ENCODE measurements at regions not wholly inside any gene's neighbourhood (a gene's known extent, or its start where the extent isn't known, plus 50 kb on each side); places are given as distances from the start of the nearest gene placed in this dataset.
"Not testable (repeated sequence)": the region's sequence is repeated elsewhere in the genome, so short reads cannot be mapped to it uniquely, and the experiment has no call there.

DNA sequence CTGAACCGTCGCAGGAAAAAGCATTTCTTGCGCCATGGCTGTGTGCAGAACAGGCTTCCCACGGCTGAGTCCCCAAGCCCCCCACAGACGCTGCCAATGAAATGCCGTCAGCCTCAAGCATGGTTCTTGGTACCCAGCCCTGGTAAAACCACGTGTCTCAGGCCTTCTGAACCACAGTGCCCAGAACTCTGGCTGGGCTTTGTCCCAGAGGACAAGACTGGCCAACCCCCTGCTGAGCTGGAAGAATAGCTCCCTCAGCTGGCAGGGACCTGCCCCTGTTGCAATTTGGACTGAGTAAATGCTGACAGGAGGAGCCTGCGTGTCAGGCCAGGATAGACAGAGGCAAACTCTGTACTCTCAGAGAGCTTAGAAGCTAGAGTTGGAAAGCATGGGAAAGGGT, 106.2 kb downstream of the TNFRSF13B start:
- peak; percentile 76 to 93 (median 89) for ATAC-seq
- WGBS, 2 donors = 75 to 87% methylated on average over 1 of the region's 8 CpGs

DNA sequence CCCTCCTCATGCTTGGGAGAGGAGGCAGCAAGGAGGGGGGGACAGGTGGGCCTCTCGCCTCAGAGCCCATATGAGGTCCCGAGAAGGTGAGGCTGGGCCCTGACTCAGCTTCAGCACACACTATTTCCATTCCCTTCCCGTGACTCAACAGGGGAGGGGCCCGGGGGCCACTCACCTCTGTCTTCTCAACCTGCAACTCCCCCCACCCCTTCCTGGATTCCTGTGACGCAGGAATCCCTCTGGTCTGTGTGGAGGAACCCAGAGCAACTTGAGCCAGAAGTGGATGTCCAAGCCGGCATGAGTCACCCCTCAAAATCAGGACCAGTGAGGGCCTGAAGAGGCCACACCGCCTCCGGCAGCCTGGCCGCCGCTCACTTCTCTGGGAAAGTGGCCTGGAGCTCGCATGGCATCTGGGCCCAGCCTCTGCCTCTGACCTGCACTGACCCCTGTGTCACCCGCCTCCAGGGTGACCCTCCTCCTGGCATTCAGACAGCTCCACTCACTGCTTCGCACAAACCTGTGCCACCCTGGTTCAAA, 106.8 kb downstream of the TNFRSF13B start:
- WGBS, 2 donors = 52 to 63% methylated on average over 4 to 6 of the region's 13 CpGs
- DNase-seq; H3K27me3 ChIP-seq; H3K4me1 ChIP-seq; H3K9me3 ChIP-seq; H3K36me3 ChIP-seq; H3K4me3 ChIP-seq; H3K27ac ChIP-seq; intact Hi-C loops (cut with DNase I): not testable (repeated sequence)
- peak; percentile 18 to 79 (median 64) for ATAC-seq

More for the DNA sequence above, 106.2 kb downstream of the TNFRSF13B start:
- H3K27ac ChIP-seq; DNase-seq; H3K27me3 ChIP-seq; H3K9me3 ChIP-seq; intact Hi-C loops (cut with DNase I); H3K36me3 ChIP-seq; H3K4me3 ChIP-seq; H3K4me1 ChIP-seq: not testable (repeated sequence)
- TF ChIP-seq, protein P1, sequence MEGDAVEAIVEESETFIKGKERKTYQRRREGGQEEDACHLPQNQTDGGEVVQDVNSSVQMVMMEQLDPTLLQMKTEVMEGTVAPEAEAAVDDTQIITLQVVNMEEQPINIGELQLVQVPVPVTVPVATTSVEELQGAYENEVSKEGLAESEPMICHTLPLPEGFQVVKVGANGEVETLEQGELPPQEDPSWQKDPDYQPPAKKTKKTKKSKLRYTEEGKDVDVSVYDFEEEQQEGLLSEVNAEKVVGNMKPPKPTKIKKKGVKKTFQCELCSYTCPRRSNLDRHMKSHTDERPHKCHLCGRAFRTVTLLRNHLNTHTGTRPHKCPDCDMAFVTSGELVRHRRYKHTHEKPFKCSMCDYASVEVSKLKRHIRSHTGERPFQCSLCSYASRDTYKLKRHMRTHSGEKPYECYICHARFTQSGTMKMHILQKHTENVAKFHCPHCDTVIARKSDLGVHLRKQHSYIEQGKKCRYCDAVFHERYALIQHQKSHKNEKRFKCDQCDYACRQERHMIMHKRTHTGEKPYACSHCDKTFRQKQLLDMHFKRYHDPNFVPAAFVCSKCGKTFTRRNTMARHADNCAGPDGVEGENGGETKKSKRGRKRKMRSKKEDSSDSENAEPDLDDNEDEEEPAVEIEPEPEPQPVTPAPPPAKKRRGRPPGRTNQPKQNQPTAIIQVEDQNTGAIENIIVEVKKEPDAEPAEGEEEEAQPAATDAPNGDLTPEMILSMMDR (IDR thresholded peaks at IDR 0.05) = peak in 1 of 9 donors; percentile 6

DNA sequence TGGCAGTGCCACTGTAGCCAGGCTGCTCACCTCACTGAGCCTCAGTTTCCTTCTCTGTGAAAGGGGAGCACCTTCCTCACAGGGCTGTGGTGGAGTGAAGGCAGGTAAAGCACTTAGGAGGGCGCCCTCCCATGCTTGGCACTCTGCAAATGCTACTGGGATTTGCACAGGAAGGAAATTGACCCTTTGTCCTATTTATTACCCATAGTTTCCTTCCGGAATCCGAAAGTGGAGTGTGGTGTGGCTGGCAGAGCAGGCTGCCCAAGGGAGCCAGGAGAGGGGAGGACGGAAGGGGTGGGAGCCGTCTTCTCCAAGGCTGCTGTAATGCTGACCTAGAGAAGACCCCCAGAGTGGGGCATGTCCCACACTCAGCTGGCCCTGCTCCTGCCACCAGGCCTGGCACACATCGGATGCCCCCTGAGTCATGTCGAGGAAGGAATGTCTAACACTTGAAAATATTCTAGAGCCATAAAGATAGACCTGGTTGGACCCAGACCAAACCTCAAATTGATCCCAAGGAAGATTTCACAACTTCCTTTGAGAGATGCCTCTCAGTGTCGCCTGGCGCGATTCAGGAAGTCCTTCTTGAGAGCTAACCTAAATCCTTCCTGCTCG, 107.3 kb downstream of the TNFRSF13B start:
- intact Hi-C loops (cut with DNase I); H3K36me3 ChIP-seq; H3K27me3 ChIP-seq; DNase-seq; H3K9me3 ChIP-seq; H3K27ac ChIP-seq; H3K4me1 ChIP-seq; H3K4me3 ChIP-seq: not testable (repeated sequence)
- 60 to 64% methylated on average over 1 to 5 of the region's 11 CpGs for WGBS, 2 donors
- peak in 2 of 8 donors; percentile 12 to 40 for ATAC-seq

DNA sequence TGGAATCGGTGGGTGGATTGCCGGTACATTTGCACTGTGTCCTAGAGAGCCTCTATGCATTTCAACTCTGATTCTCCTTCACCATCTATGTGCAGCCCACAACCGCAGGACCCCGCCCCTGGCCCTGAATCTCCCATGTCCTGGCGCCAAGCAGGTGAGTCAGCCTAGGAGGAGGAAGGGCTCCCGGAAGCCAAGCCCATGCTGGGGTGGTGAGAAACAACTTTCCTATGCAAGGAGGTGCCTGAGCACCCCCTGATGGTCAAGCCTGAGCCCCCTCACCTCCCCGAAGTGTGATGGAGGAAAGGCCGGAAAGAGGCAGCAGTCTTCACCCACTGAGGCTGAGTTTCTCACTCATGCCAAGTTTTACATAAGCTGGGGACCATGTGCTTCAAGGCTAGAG, 110.8 kb downstream of the TNFRSF13B start:
- intact Hi-C loops (cut with DNase I); H3K36me3 ChIP-seq; H3K27me3 ChIP-seq; H3K27ac ChIP-seq; H3K4me3 ChIP-seq; H3K4me1 ChIP-seq; H3K9me3 ChIP-seq; ATAC-seq; DNase-seq: not testable (repeated sequence)
- WGBS, 2 donors = 81 to 89% methylated on average over 7 to 8 of the region's 8 CpGs

DNA sequence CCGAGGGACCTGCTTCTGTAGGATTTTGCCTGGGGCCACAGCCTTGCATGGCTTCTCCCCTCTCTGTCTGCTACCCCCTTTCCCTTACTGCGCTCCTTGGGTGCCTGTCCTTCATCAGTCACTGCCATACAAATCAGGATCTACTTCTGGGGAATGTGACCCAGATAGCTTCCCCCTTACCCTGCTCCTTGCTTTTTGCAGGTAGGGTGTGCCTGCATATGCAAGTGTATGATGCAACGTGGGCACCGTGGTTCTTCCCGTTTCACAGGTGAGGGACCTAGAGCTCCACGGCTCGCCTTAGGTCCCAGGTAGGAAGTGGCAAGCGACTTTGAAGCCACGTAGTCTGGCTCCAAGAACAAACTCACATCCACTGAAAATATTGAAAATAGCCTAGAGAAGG, 111.5 kb downstream of the TNFRSF13B start:
- H3K36me3 ChIP-seq; H3K4me1 ChIP-seq; intact Hi-C loops (cut with DNase I); DNase-seq; ATAC-seq; H3K9me3 ChIP-seq; H3K27ac ChIP-seq; H3K27me3 ChIP-seq; H3K4me3 ChIP-seq: not testable (repeated sequence)
- 89 to 92% methylated on average over 9 of the region's 9 CpGs for WGBS, 2 donors

DNA sequence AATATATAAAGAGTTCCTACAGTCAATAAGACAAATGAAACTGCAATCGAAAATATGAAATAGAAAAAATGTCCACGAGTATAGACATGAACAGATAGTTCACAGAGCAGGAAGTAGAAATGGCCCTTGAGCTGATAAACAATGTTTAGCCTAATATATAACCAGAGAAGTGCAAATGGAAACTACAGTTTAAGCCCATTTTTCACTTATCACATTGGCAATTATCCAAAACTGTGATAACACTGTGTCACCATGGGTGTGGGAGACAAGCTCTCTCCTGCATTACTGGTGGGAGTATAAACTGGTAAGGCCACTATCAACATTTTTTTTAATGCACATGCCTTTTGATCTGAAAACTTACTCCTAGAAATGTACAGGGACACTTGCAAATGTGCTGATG, 112.4 kb downstream of the TNFRSF13B start:
- H3K4me3 ChIP-seq; intact Hi-C loops (cut with DNase I); H3K9me3 ChIP-seq; ATAC-seq; H3K27me3 ChIP-seq; DNase-seq; H3K4me1 ChIP-seq; H3K36me3 ChIP-seq; H3K27ac ChIP-seq: not testable (repeated sequence)
- 55 to 100% methylated on average over 2 of the region's 2 CpGs for WGBS, 2 donors

DNA sequence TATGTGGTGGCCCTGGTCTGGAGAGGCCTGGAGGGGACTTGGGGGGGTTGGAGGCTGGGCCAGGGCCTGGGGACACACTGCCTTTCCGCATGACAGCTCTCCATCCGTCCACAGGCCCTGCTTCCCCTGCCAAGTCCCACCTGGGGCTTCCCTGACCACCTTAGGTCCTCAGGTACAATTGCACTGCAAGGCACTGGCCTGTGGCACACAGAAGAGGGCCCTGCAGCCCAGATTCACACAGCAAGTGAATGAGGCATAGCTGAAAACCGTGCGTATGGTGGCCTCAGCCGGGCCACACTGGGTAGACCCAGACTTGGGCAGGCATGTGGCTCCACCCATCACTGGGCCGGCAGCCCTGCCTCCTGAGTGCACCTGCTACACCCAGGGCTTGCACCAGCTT, 114.2 kb downstream of the TNFRSF13B start:
- H3K27ac ChIP-seq; ATAC-seq; H3K36me3 ChIP-seq; H3K4me3 ChIP-seq; H3K9me3 ChIP-seq; DNase-seq; H3K4me1 ChIP-seq; H3K27me3 ChIP-seq; intact Hi-C loops (cut with DNase I): not testable (repeated sequence)
- WGBS, 2 donors = 89% methylated on average over 6 of the region's 6 CpGs

DNA sequence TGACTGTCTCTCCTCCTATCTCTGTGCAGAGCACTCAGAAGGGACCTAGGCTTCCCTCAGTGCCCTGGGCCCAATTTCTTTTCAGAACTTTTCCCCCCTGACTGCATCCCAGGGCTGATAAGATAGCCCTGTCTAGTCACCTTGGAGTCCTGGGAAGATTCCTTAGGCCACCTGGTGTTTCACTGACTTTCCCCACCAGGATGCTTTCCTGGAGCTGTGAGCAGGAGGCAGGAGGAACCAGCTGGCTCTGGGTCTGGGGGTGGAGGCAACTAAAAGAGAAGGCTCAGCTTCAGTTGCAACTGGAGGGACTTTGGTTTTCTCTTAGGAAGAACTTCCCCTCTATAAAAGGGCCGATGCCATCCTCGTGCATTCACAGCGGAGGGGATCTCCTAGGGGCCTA, 115.1 kb downstream of the TNFRSF13B start:
- 81 to 86% methylated on average over 3 of the region's 3 CpGs for WGBS, 2 donors
- intact Hi-C loops (cut with DNase I); H3K27ac ChIP-seq; ATAC-seq; DNase-seq; H3K27me3 ChIP-seq; H3K4me3 ChIP-seq; H3K9me3 ChIP-seq; H3K4me1 ChIP-seq; H3K36me3 ChIP-seq: not testable (repeated sequence)

DNA sequence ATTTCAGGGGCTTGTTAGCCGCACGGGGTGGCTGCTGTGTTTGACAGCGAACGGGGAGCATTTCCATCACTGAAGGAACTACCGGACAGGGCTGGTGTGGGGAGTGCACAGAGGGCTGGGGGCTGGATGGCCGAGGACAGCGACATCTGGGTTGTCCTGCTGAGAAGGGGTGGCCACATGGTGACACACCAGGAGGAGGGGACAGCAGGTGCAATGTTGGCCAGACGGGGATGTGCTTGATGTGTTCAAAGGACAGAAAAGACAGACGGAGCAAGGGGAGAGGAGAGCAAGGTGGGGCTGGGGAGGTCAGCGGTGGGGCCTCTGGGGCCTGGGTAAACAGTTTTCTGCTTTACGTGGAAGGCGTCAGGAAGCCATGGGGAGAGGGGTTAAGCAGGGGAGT, 115.7 kb downstream of the TNFRSF13B start:
- intact Hi-C loops (cut with DNase I); H3K36me3 ChIP-seq; DNase-seq; H3K4me1 ChIP-seq; H3K27ac ChIP-seq; H3K9me3 ChIP-seq; H3K4me3 ChIP-seq; H3K27me3 ChIP-seq; ATAC-seq: not testable (repeated sequence)
- 70 to 71% methylated on average over 12 of the region's 12 CpGs for WGBS, 2 donors

DNA sequence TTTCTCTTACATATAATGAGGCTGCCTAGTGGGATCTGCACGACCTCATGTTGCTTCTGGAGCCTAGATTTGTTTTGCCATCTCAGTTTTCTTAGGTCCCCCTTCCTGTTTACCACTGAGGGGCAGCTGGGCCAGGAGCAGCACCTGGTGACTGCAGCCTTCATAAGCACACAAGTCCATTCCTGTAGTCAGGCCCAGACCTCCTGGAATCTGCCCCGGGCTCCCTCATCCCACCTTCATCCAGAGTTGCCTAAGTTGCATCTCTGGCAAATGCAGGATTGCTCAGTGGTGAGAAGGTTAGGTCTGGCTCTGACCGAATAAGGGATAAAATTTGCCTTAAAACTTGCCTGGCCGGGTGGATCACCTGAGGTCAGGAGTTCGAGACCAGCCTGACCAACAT, 117.3 kb downstream of the TNFRSF13B start:
- 83 to 85% methylated on average over 5 of the region's 5 CpGs for WGBS, 2 donors
- DNase-seq; H3K27me3 ChIP-seq; H3K9me3 ChIP-seq; H3K4me1 ChIP-seq; intact Hi-C loops (cut with DNase I); ATAC-seq; H3K27ac ChIP-seq; H3K36me3 ChIP-seq; H3K4me3 ChIP-seq: not testable (repeated sequence)
